IMR-90 (cell line): ENCODE measurements at regions not wholly inside any gene's neighbourhood (a gene's known extent, or its start where the extent isn't known, plus 50 kb on each side); places are given as distances from the start of the nearest gene placed in this dataset.

Experiments used
- ATAC-seq: fragments of 200-7000 bp; cut with Tn5 transposase; 2 replicates; pipeline ENCODE4 v1.9.1; 2020; ENCODE audit warnings: low read depth, mild to moderate bottlenecking, moderate library complexity
- BruUV-seq: library from RNA; stranded (reverse); fragments of 400-500 nt; replicated peaks from 2 replicates; lab custom pipeline; 2021; lab: Mats Ljungman, UMichigan
- CTCF ChIA-PET: fragments of 300-600 bp; formaldehyde crosslinking; extraction: SDS; loops from one replicate; lab custom pipeline; 2021; ENCODE audit warnings: antibody characterized with exemption; lab: Yijun Ruan, JAX
- POLR2A ChIA-PET: fragments of 300-600 bp; sonication (Branson Sonifier 250); formaldehyde crosslinking; loops from one replicate; lab custom pipeline; 2022; ENCODE audit warnings: antibody characterized with exemption; ENCODE audit not compliant: unreplicated experiment; lab: Charles Lee
- DNase-seq: peaks from one replicate; pipeline ENCODE4 v3.0.0; 2013
- H2AFZ ChIP-seq: replicated peaks from 2 replicates; pipeline ENCODE3; 2013; ENCODE audit warnings: low read length, mild to moderate bottlenecking; ENCODE audit not compliant: poor library complexity
- H2AK5ac ChIP-seq: 2 replicates; pipeline ENCODE4 v1.6.1; 2013; ENCODE audit warnings: low read depth, low read length, inconsistent platforms
- H2AK9ac ChIP-seq: replicated peaks from 2 replicates; pipeline ENCODE3; 2013; ENCODE audit warnings: mild to moderate bottlenecking, low read depth, low read length, moderate library complexity; ENCODE audit not compliant: poor library complexity
- H2BK120ac ChIP-seq: 2 replicates; pipeline ENCODE4 v1.6.1; 2013; ENCODE audit warnings: low read depth, low read length, inconsistent platforms
- H2BK15ac ChIP-seq: 3 replicates; pipeline ENCODE4 v1.6.1; 2013; ENCODE audit warnings: low read depth, low read length, inconsistent platforms
- H2BK20ac ChIP-seq: 2 replicates; pipeline ENCODE4 v1.6.1; 2013; ENCODE audit warnings: low read depth, mild to moderate bottlenecking, inconsistent platforms, low read length, moderate library complexity
- H2BK5ac ChIP-seq: 2 replicates; pipeline ENCODE4 v1.6.1; 2013; ENCODE audit warnings: mild to moderate bottlenecking, low read depth, low read length, inconsistent platforms; ENCODE audit not compliant: poor library complexity, severe bottlenecking
- H3K14ac ChIP-seq: replicated peaks from 2 replicates; pipeline ENCODE4 v1.6.1; 2013; ENCODE audit warnings: low read depth, low read length, inconsistent platforms
- H3K18ac ChIP-seq: 2 replicates; pipeline ENCODE4 v1.6.1; 2013; ENCODE audit warnings: low read depth, low read length, control low read depth
- H3K23ac ChIP-seq: 2 replicates; pipeline ENCODE4 v1.6.1; 2013; ENCODE audit warnings: low read depth, low read length, inconsistent platforms
- H3K27ac ChIP-seq: 2 replicates; pipeline ENCODE4 v1.5.1; 2013; ENCODE audit warnings: mild to moderate bottlenecking, control low read depth, low read length; ENCODE audit not compliant: insufficient read depth
- H3K27me3 ChIP-seq: 2 replicates; pipeline ENCODE4 v1.6.1; 2013; ENCODE audit warnings: low read length; ENCODE audit not compliant: control insufficient read depth, insufficient read depth
- H3K36me3 ChIP-seq: 2 replicates; pipeline ENCODE4 v1.6.1; 2013; ENCODE audit warnings: low read length, mixed read lengths; ENCODE audit not compliant: control insufficient read depth, insufficient read depth
- H3K4ac ChIP-seq: 2 replicates; pipeline ENCODE4 v1.6.1; 2013; ENCODE audit warnings: low read depth, low read length, inconsistent platforms
- H3K4me1 ChIP-seq: 2 replicates; pipeline ENCODE4 v1.6.1; 2013; ENCODE audit warnings: low read length, mixed read lengths; ENCODE audit not compliant: control insufficient read depth, insufficient read depth
- H3K4me2 ChIP-seq: 2 replicates; pipeline ENCODE4 v1.6.1; 2013; ENCODE audit warnings: low read depth, mild to moderate bottlenecking, control low read depth, low read length, moderate library complexity
- H3K4me3 ChIP-seq: 2 replicates; pipeline ENCODE4 v1.5.1; 2013; ENCODE audit warnings: low read depth, mild to moderate bottlenecking, control low read depth, low read length, moderate library complexity; ENCODE audit not compliant: insufficient read depth
- H3K56ac ChIP-seq: 2 replicates; pipeline ENCODE4 v1.6.1; 2013; ENCODE audit warnings: low read length, inconsistent platforms; ENCODE audit not compliant: insufficient read depth; ENCODE audit errors: extremely low read depth
- H3K79me1 ChIP-seq, 2 experiments: 2 replicates each; pipeline ENCODE4 v1.6.1; 2013; ENCODE audit warnings: low read length in 2 of 2, inconsistent platforms in 1 of 2, low read depth in 1 of 2
- H3K9ac ChIP-seq: 2 replicates; pipeline ENCODE4 v1.6.1; 2013; ENCODE audit warnings: low read depth, low read length, control low read depth
- H3K9me1 ChIP-seq: 2 replicates; pipeline ENCODE4 v1.6.1; 2013; ENCODE audit warnings: low read length, inconsistent platforms; ENCODE audit not compliant: insufficient read depth
- H3K9me3 ChIP-seq: 2 replicates; pipeline ENCODE4 v1.6.1; 2013; ENCODE audit warnings: low read length; ENCODE audit not compliant: control insufficient read depth, insufficient read depth
- H4K20me1 ChIP-seq: 2 replicates; pipeline ENCODE4 v1.6.1; 2013; ENCODE audit warnings: low read length, inconsistent platforms; ENCODE audit not compliant: insufficient read depth
- H4K5ac ChIP-seq: 2 replicates; pipeline ENCODE4 v1.6.1; 2013; ENCODE audit warnings: mild to moderate bottlenecking, low read depth, low read length, control low read depth
- H4K8ac ChIP-seq, 2 experiments: 2 replicates each; pipeline ENCODE4 v1.6.1; 2013; ENCODE audit warnings: low read depth in 2 of 2, low read length in 2 of 2, control low read depth in 1 of 2, inconsistent platforms in 1 of 2
- H4K91ac ChIP-seq: 2 replicates; pipeline ENCODE4 v1.6.1; 2013; ENCODE audit warnings: low read depth, low read length, inconsistent platforms; ENCODE audit not compliant: insufficient read depth
- BHLHE40 ChIP-seq: fragments of 150-350 bp; IDR thresholded peaks from 2 replicates; pipeline ENCODE4 v1.6.1; 2016; ENCODE audit warnings: mild to moderate bottlenecking, low read depth, low read length
- CEBPB ChIP-seq: IDR thresholded peaks from 2 replicates; pipeline ENCODE4 v1.6.1; 2012; ENCODE audit warnings: low read depth, low read length, improper control_type of control experiment
- CHD1 ChIP-seq: IDR thresholded peaks from 2 replicates; pipeline ENCODE4 v1.6.1; 2012; ENCODE audit warnings: low read depth, low read length, improper control_type of control experiment
- CTCF ChIP-seq: conservative IDR thresholded peaks from 2 replicates; pipeline ENCODE4 v1.5.1; 2012; ENCODE audit warnings: mild to moderate bottlenecking, low read depth, low read length, improper control_type of control experiment
- ELK1 ChIP-seq: fragments of 150-350 bp; IDR thresholded peaks from 2 replicates; pipeline ENCODE4 v1.6.1; 2016; ENCODE audit warnings: low read depth, mild to moderate bottlenecking, low read length, moderate library complexity, borderline replicate concordance
- FOS ChIP-seq: fragments of 150-350 bp; IDR thresholded peaks from 2 replicates; pipeline ENCODE4 v1.6.1; 2016; ENCODE audit warnings: low read depth, low read length
- MAFK ChIP-seq: IDR thresholded peaks from 2 replicates; pipeline ENCODE4 v1.6.1; 2012; ENCODE audit warnings: low read depth, low read length, improper control_type of control experiment
- NFE2L2 ChIP-seq: fragments of 150-350 bp; IDR thresholded peaks from 2 replicates; pipeline ENCODE4 v1.6.1; 2016; ENCODE audit warnings: low read depth, mild to moderate bottlenecking, low read length
- POLR2A ChIP-seq: IDR thresholded peaks from 2 replicates; pipeline ENCODE4 v1.6.1; 2012; ENCODE audit warnings: mild to moderate bottlenecking, low read depth, low read length
- RAD21 ChIP-seq: IDR thresholded peaks from 2 replicates; pipeline ENCODE4 v1.6.1; 2012; ENCODE audit warnings: low read length, improper control_type of control experiment
- RCOR1 ChIP-seq: IDR thresholded peaks from 2 replicates; pipeline ENCODE4 v1.6.1; 2012; ENCODE audit warnings: mild to moderate bottlenecking, low read length, improper control_type of control experiment; ENCODE audit not compliant: insufficient replicate concordance
- RFX5 ChIP-seq: IDR thresholded peaks from 2 replicates; pipeline ENCODE4 v1.8.0; 2012; ENCODE audit warnings: low read depth, mild to moderate bottlenecking, low read length, moderate library complexity
- SMC3 ChIP-seq: fragments of 150-350 bp; IDR thresholded peaks from 2 replicates; pipeline ENCODE4 v1.6.1; 2016; ENCODE audit warnings: low read depth, mild to moderate bottlenecking, antibody characterized with exemption, low read length, moderate library complexity
- USF2 ChIP-seq: fragments of 150-350 bp; IDR thresholded peaks from 2 replicates; pipeline ENCODE4 v1.6.1; 2017; ENCODE audit warnings: mild to moderate bottlenecking, antibody characterized with exemption, low read length, low read depth
- WGBS, 2 experiments: methylation state at CpG; one replicate each; pipeline versions ENCODE4 v1.1.5 to v1.1.7; 2013; ENCODE audit warnings: missing lambda C conversion rate in 2 of 2; ENCODE audit not compliant: insufficient read length in 1 of 2; ENCODE audit errors: extremely low coverage in 2 of 2; 5-methylcytosine and 5-hydroxymethylcytosine counted together
- dilution Hi-C: fragments of 300-500 bp; cut with HindIII; formaldehyde crosslinking; loops from one replicate; pipeline ENCODE4 v1.14.3; 2018; ENCODE audit warnings: low sequenced_read_pairs; ENCODE audit not compliant: unreplicated experiment
- in situ Hi-C: fragments of 300-500 bp; cut with MboI; formaldehyde crosslinking; loops from 3 replicates; pipeline ENCODE4 v1.14.3; 2019; ENCODE audit warnings: low sequenced_read_pairs, inconsistent platforms, mixed read lengths
- intact Hi-C: fragments of 100-400 bp; cut with micrococcal nuclease; formaldehyde crosslinking; loops from 2 replicates; pipeline ENCODE4 v1.10.0; 2022

GRCh38 chrX:131405497-131405896, 116.4 kb upstream of the IGSF1 start:
- no peak overlapping the region for H4K5ac ChIP-seq
- H3K4me1 ChIP-seq, result no peaks in the 10 kb centered on the region
- no peaks in the 10 kb centered on the region for H3K9me3 ChIP-seq
- TF ChIP-seq FOS (no peak), CEBPB (no peak), CHD1 (no peak), POLR2A (no peak), MAFK (no peak), ELK1 (no peak), SMC3 (no peak), RAD21 (no peak), BHLHE40 (no peak), RFX5 (no peak), CTCF (no peak), NFE2L2 (no peak), RCOR1 (no peak), USF2 (no peak)
- in situ Hi-C loops (no loop called here), dilution Hi-C loops (no loop called here), intact Hi-C loops (no loop called here)
- no peaks in the 10 kb centered on the region for H3K79me1 ChIP-seq
- H2AFZ ChIP-seq, result no peak overlapping the region
- no peak overlapping the region for H3K4me3 ChIP-seq
- no peaks in the 10 kb centered on the region for H3K27me3 ChIP-seq
- H4K91ac ChIP-seq, result no peak overlapping the region
- H2BK5ac ChIP-seq, result no peak overlapping the region
- no peak overlapping the region for H2BK120ac ChIP-seq
- BruUV-seq, result no TSS peak
- no peak overlapping the region for H3K14ac ChIP-seq
- H2AK9ac ChIP-seq, result no peak overlapping the region
- H4K8ac ChIP-seq, result no peak overlapping the region
- ChIA-PET POLR2A (no interaction called here), CTCF (no interaction called here)
- H3K18ac ChIP-seq, result no peak overlapping the region
- no peak overlapping the region for H2BK20ac ChIP-seq
- H4K20me1 ChIP-seq, result no peaks in the 10 kb centered on the region
- ATAC-seq, result no peak
- no peaks in the 10 kb centered on the region for H3K9me1 ChIP-seq
- H3K36me3 ChIP-seq, result no peaks in the 10 kb centered on the region
- no peak overlapping the region for H3K4ac ChIP-seq
- WGBS, 2 experiments, result 40 to 100% methylated on average over 1 to 2 of the region's 6 CpGs
- H3K23ac ChIP-seq, result no peak overlapping the region
- H3K9ac ChIP-seq, result no peak overlapping the region
- no peak overlapping the region for H3K4me2 ChIP-seq
- no peak overlapping the region for H3K56ac ChIP-seq
- H2AK5ac ChIP-seq, result no peak overlapping the region
- DNase-seq, result no peak
- H3K27ac ChIP-seq, result no peak overlapping the region
- no peak overlapping the region for H2BK15ac ChIP-seq
